CD4-positive, alpha-beta memory T cell (primary cell): ENCODE measurements at regions not wholly inside any gene's neighbourhood (a gene's known extent, or its start where the extent isn't known, plus 50 kb on each side); places are given as distances from the start of the nearest gene placed in this dataset.

Experiments
- CTCF ChIA-PET: fragments of 350-600 bp; sonication (Branson Sonifier 250); formaldehyde crosslinking; loops from one replicate; lab custom pipeline; 2021; ENCODE audit warnings: inconsistent platforms; ENCODE audit not compliant: partially characterized antibody; lab: Charles Lee
- POLR2A ChIA-PET: fragments of 350-600 bp; sonication (Branson Sonifier 250); formaldehyde crosslinking; loops from one replicate; lab custom pipeline; 2021; ENCODE audit not compliant: partially characterized antibody; lab: Charles Lee
- DNase-seq, 5 donors: peaks; one replicate each; pipeline versions ENCODE4 v3.0.0 to v3.0.0-alpha.2; 2020 to 2022; ENCODE audit warnings: mixed read lengths in 1 of 5
- H3K27ac ChIP-seq: one replicate; pipeline ENCODE4 v1.7.0; 2013; ENCODE audit warnings: low read depth, low read length
- H3K27me3 ChIP-seq: 2 replicates; pipeline ENCODE4 v1.7.0; 2013; ENCODE audit warnings: mild to moderate bottlenecking, low read length, moderate library complexity; ENCODE audit not compliant: insufficient read depth
- H3K36me3 ChIP-seq: 2 replicates; pipeline ENCODE4 v1.7.0; 2013; ENCODE audit warnings: mild to moderate bottlenecking, low read length, moderate library complexity; ENCODE audit not compliant: insufficient read depth
- H3K4me1 ChIP-seq: 2 replicates; pipeline ENCODE4 v1.7.0; 2013; ENCODE audit warnings: mild to moderate bottlenecking, low read length, moderate library complexity; ENCODE audit not compliant: insufficient read depth
- H3K4me3 ChIP-seq, 2 donors: one replicate each; pipeline ENCODE4 v1.7.0; 2013; ENCODE audit warnings: low read length in 2 of 2, mild to moderate bottlenecking in 1 of 2
- H3K9me3 ChIP-seq, 2 donors: one replicate each; pipeline ENCODE4 v1.7.0; 2013; ENCODE audit warnings: low read length in 2 of 2, control low read depth in 1 of 2; ENCODE audit not compliant: control insufficient read depth in 1 of 2
- H3K27ac Mint-ChIP-seq, 7 donors: one replicate each; pipeline ENCODE4 v1.8.0; 2020 to 2021; ENCODE audit warnings: mixed read lengths in 7 of 7, mild to moderate bottlenecking in 6 of 7, inconsistent platforms in 3 of 7, moderate library complexity in 3 of 7
- H3K27me3 Mint-ChIP-seq, 2 donors: one replicate each; pipeline ENCODE4 v1.8.0; 2020 to 2021; ENCODE audit warnings: mixed read lengths in 2 of 2
- H3K36me3 Mint-ChIP-seq, 2 donors: one replicate each; pipeline ENCODE4 v1.8.0; 2020 to 2021; ENCODE audit warnings: mixed read lengths in 2 of 2, inconsistent platforms in 1 of 2, mild to moderate bottlenecking in 1 of 2
- H3K4me1 Mint-ChIP-seq, 4 donors: one replicate each; pipeline ENCODE4 v1.8.0; 2020 to 2021; ENCODE audit warnings: mixed read lengths in 4 of 4, mild to moderate bottlenecking in 1 of 4
- H3K4me3 Mint-ChIP-seq, 8 donors: one replicate each; pipeline ENCODE4 v1.8.0; 2020 to 2021; ENCODE audit warnings: mixed read lengths in 8 of 8, mild to moderate bottlenecking in 7 of 8, moderate library complexity in 6 of 8, inconsistent platforms in 3 of 8
- H3K9me3 Mint-ChIP-seq, 8 donors: one replicate each; pipeline ENCODE4 v1.8.0; 2020 to 2021; ENCODE audit warnings: mixed read lengths in 8 of 8, mild to moderate bottlenecking in 5 of 8, inconsistent platforms in 3 of 8, moderate library complexity in 1 of 8
- intact Hi-C: fragments of 100-400 bp; cut with micrococcal nuclease; formaldehyde crosslinking; loops from one replicate; pipeline ENCODE4 v1.15.1; 2023

GRCh38 chrX:138777230-138777629, 65.7 kb upstream of the FGF13 start:
- Mint-ChIP-seq H3K27ac (no peak overlapping the region), H3K4me1 (peaks cover 0 to 3% (median 0%) of the 10 kb centered on the region in 4 donors), H3K9me3 (peaks cover 0 to 3% (median 0%) of the 10 kb centered on the region in 8 donors), H3K36me3 (no peaks in the 10 kb centered on the region), H3K4me3 (no peak overlapping the region), H3K27me3 (no peaks in the 10 kb centered on the region)
- intact Hi-C loops = no loop called here
- no peaks in the 10 kb centered on the region for H3K27me3 ChIP-seq
- no peak for DNase-seq
- H3K4me1 ChIP-seq = no peaks in the 10 kb centered on the region
- no peak overlapping the region for H3K4me3 ChIP-seq
- H3K27ac ChIP-seq = no peak overlapping the region
- CTCF ChIA-PET = no interaction called here
- H3K9me3 ChIP-seq = no peaks in the 10 kb centered on the region
- POLR2A ChIA-PET = no interaction called here
- no peaks in the 10 kb centered on the region for H3K36me3 ChIP-seq

GRCh38 chrX:138775517-138775916, 64.0 kb upstream of the FGF13 start:
- H3K4me3 Mint-ChIP-seq = no peak overlapping the region
- no peak overlapping the region for H3K27ac Mint-ChIP-seq
- H3K9me3 Mint-ChIP-seq = peaks cover 0 to 3% (median 0%) of the 10 kb centered on the region in 8 donors
- ChIA-PET CTCF (no interaction called here), POLR2A (no interaction called here)
- Histone ChIP-seq H3K4me1 (no peaks in the 10 kb centered on the region), H3K27me3 (no peaks in the 10 kb centered on the region), H3K27ac (no peak overlapping the region), H3K4me3 (no peak overlapping the region), H3K9me3 (no peaks in the 10 kb centered on the region), H3K36me3 (no peaks in the 10 kb centered on the region)
- H3K36me3 Mint-ChIP-seq = no peaks in the 10 kb centered on the region
- no peak for DNase-seq
- intact Hi-C loops = no loop called here
- no peaks in the 10 kb centered on the region for H3K27me3 Mint-ChIP-seq
- H3K4me1 Mint-ChIP-seq = peaks cover 0 to 3% (median 0%) of the 10 kb centered on the region in 4 donors

GRCh38 chrX:138771047-138771446, 59.5 kb upstream of the FGF13 start:
- no peaks in the 10 kb centered on the region for H3K36me3 Mint-ChIP-seq
- Histone ChIP-seq H3K4me3 (no peak overlapping the region), H3K36me3 (no peaks in the 10 kb centered on the region), H3K27me3 (no peaks in the 10 kb centered on the region), H3K27ac (no peak overlapping the region), H3K9me3 (no peaks in the 10 kb centered on the region), H3K4me1 (no peaks in the 10 kb centered on the region)
- intact Hi-C loops = no loop called here
- H3K27ac Mint-ChIP-seq = no peak overlapping the region
- no peaks in the 10 kb centered on the region for H3K9me3 Mint-ChIP-seq
- ChIA-PET POLR2A (no interaction called here), CTCF (no interaction called here)
- H3K4me3 Mint-ChIP-seq = no peak overlapping the region
- no peak for DNase-seq
- H3K27me3 Mint-ChIP-seq = no peaks in the 10 kb centered on the region
- H3K4me1 Mint-ChIP-seq = peaks cover 0 to 3% (median 0%) of the 10 kb centered on the region in 4 donors

DNA sequence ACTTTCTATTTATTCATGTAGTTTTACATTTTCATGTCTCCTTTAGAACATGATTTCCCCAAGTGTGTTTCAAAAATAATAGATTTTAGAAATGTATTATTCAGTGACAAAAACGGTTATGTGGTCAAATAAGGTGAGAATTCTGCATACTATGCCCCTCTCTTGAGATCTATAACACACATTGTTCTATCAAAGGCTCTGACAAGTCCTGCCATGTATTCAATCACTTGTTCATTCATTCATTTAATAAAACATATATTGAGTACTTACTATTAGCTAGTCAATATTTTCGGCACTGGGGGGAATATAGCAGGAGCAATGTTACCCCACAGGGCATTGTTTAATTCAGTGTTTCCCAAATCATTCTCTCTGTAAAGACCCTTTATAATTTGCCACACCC, 58.4 kb upstream of the FGF13 start:
- H3K36me3 Mint-ChIP-seq = no peaks in the 10 kb centered on the region
- H3K4me1 Mint-ChIP-seq = no peaks in the 10 kb centered on the region
- Histone ChIP-seq H3K4me1 (no peaks in the 10 kb centered on the region), H3K4me3 (no peak overlapping the region), H3K9me3 (no peaks in the 10 kb centered on the region), H3K27ac (no peak overlapping the region), H3K27me3 (no peaks in the 10 kb centered on the region), H3K36me3 (no peaks in the 10 kb centered on the region)
- ChIA-PET CTCF (no interaction called here), POLR2A (no interaction called here)
- H3K4me3 Mint-ChIP-seq = no peak overlapping the region
- no peaks in the 10 kb centered on the region for H3K9me3 Mint-ChIP-seq
- DNase-seq = no peak
- H3K27me3 Mint-ChIP-seq = no peaks in the 10 kb centered on the region
- no peak overlapping the region for H3K27ac Mint-ChIP-seq
- intact Hi-C loops = no loop called here

- intact Hi-C loops = no loop called here
- H3K36me3 Mint-ChIP-seq = no peaks in the 10 kb centered on the region
Measured at GRCh38 chrX:138765051-138765450, 53.5 kb upstream of the FGF13 start.

DNA sequence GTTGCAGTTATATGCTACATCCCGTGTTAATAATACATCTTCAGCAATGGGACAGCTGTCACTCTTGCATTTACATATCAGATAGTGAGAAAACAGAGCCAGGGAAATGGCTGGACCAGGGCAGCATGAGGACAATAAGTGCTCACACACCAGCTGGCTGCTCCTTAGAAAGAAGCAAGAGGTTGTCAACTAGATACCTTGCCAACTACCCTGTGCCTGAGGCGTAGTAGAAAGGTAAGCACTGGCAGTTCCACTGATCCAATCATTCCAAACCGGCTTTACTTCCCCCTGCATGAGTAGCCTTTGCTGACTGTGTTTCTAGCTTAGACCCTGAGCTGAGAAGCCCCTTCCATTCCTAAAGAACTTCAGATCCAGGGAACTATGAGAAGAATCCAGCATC, 52.2 kb upstream of the FGF13 start:
- Mint-ChIP-seq H3K4me1 (no peaks in the 10 kb centered on the region), H3K27me3 (peaks cover 0 to 2% of the 10 kb centered on the region in 2 donors), H3K36me3 (no peaks in the 10 kb centered on the region), H3K4me3 (no peak overlapping the region), H3K9me3 (no peaks in the 10 kb centered on the region), H3K27ac (no peak overlapping the region)
- ChIA-PET CTCF (no interaction called here), POLR2A (no interaction called here)
- Histone ChIP-seq H3K9me3 (no peaks in the 10 kb centered on the region), H3K4me1 (no peaks in the 10 kb centered on the region), H3K27me3 (no peaks in the 10 kb centered on the region), H3K36me3 (no peaks in the 10 kb centered on the region), H3K4me3 (no peak overlapping the region), H3K27ac (no peak overlapping the region)
- no peak for DNase-seq
- intact Hi-C loops = no loop called here

More at GRCh38 chrX:138765051-138765450, 53.5 kb upstream of the FGF13 start:
- POLR2A ChIA-PET = no interaction called here
- Mint-ChIP-seq H3K4me1 (no peaks in the 10 kb centered on the region), H3K27ac (no peak overlapping the region), H3K27me3 (peaks cover 0 to 2% of the 10 kb centered on the region in 2 donors), H3K4me3 (no peak overlapping the region), H3K9me3 (no peaks in the 10 kb centered on the region)
- Histone ChIP-seq H3K4me1 (no peaks in the 10 kb centered on the region), H3K36me3 (no peaks in the 10 kb centered on the region), H3K9me3 (no peaks in the 10 kb centered on the region), H3K27ac (no peak overlapping the region), H3K27me3 (no peaks in the 10 kb centered on the region), H3K4me3 (no peak overlapping the region)
- CTCF ChIA-PET = no interaction called here
- no peak for DNase-seq

GRCh38 chrX:138761380-138761779, 49.9 kb upstream of the FGF13 start:
- H3K27ac Mint-ChIP-seq = no peak overlapping the region

More at GRCh38 chrX:138761380-138761779, 49.9 kb upstream of the FGF13 start:
- ChIA-PET CTCF (no interaction called here), POLR2A (no interaction called here)
- intact Hi-C loops = no loop called here
- DNase-seq = no peak
- Histone ChIP-seq H3K4me1 (no peaks in the 10 kb centered on the region), H3K27ac (no peak overlapping the region), H3K36me3 (no peaks in the 10 kb centered on the region), H3K4me3 (no peak overlapping the region), H3K9me3 (no peaks in the 10 kb centered on the region), H3K27me3 (no peaks in the 10 kb centered on the region)
- Mint-ChIP-seq H3K9me3 (no peaks in the 10 kb centered on the region), H3K36me3 (no peaks in the 10 kb centered on the region), H3K27me3 (peaks cover 0 to 2% of the 10 kb centered on the region in 2 donors), H3K4me1 (no peaks in the 10 kb centered on the region), H3K4me3 (no peak overlapping the region)
